SU-DHL-6 (cell line): ENCODE measurements at regions not wholly inside any gene's neighbourhood (a gene's known extent, or its start where the extent isn't known, plus 50 kb on each side); places are given as distances from the start of the nearest gene placed in this dataset.

Source experiments
- H2AFZ ChIP-seq: fragments of 200-600 bp; sonication (generic); 2 replicates; pipeline ENCODE4 v1.6.1; 2014; ENCODE audit warnings: low read depth, mild to moderate bottlenecking, moderate library complexity, mixed read lengths, antibody characterized with exemption, low read length; ENCODE audit not compliant: severe bottlenecking
- H3F3A ChIP-seq: fragments of 200-600 bp; shearing (Covaris generic); 2 replicates; pipeline ENCODE4 v1.6.0; 2016; ENCODE audit warnings: antibody characterized with exemption, mild to moderate bottlenecking; ENCODE audit not compliant: insufficient read depth
- H3K27ac ChIP-seq: fragments of 200-600 bp; sonication (generic); 2 replicates; pipeline ENCODE4 v1.5.1; 2016; ENCODE audit warnings: low read depth, mild to moderate bottlenecking, low read length, moderate library complexity, mixed read lengths
- H3K27me3 ChIP-seq: fragments of 200-600 bp; sonication (generic), shearing (Covaris generic); 2 replicates; pipeline ENCODE4 v1.6.0; 2014; ENCODE audit warnings: mild to moderate bottlenecking, low read length
- H3K36me3 ChIP-seq: fragments of 200-600 bp; sonication (generic); 2 replicates; pipeline ENCODE4 v1.6.1; 2014; ENCODE audit warnings: mild to moderate bottlenecking, low read length, mixed read lengths
- H3K4me2 ChIP-seq: fragments of 300-600, 200-600 bp; shearing (Covaris generic), sonication (generic); 2 replicates; pipeline ENCODE4 v1.6.0; 2014; ENCODE audit warnings: low read length, low read depth, mild to moderate bottlenecking; ENCODE audit not compliant: poor library complexity, severe bottlenecking
- H3K4me3 ChIP-seq: fragments of 200-600 bp; sonication (generic); 2 replicates; pipeline ENCODE4 v1.5.1; 2014; ENCODE audit warnings: antibody characterized with exemption, low read length, mild to moderate bottlenecking, mixed read lengths; ENCODE audit not compliant: insufficient read depth, poor library complexity, severe bottlenecking
- H3K79me2 ChIP-seq: fragments of 200-600 bp; sonication (generic); 2 replicates; pipeline ENCODE4 v1.6.1; 2014; ENCODE audit warnings: mild to moderate bottlenecking, low read length, moderate library complexity; ENCODE audit not compliant: insufficient read depth
- H3K9ac ChIP-seq: fragments of 200-600 bp; sonication (generic); 2 replicates; pipeline ENCODE4 v1.7.0; 2014; ENCODE audit warnings: mild to moderate bottlenecking, low read length
- H3K9me2 ChIP-seq: fragments of 200-600 bp; sonication (generic); replicated peaks from 2 replicates; pipeline ENCODE4 v1.6.1; 2014; ENCODE audit warnings: low read length; ENCODE audit not compliant: insufficient read depth
- H3K9me3 ChIP-seq: fragments of 200-600 bp; sonication (generic); 2 replicates; pipeline ENCODE4 v1.6.1; 2014; ENCODE audit warnings: low read length, mixed read lengths; ENCODE audit not compliant: insufficient read depth
- H4K20me1 ChIP-seq: fragments of 200-600 bp; sonication (generic); 2 replicates; pipeline ENCODE4 v1.6.1; 2014; ENCODE audit warnings: low read depth, mild to moderate bottlenecking, antibody characterized with exemption, low read length, moderate library complexity, mixed read lengths
- CTCF ChIP-seq: fragments of 200-600 bp; sonication (generic); IDR thresholded peaks from one replicate; pipeline ENCODE4 v1.5.1; 2017; ENCODE audit warnings: antibody characterized with exemption, mild to moderate bottlenecking, low read length, moderate library complexity; ENCODE audit not compliant: insufficient read depth, poor library complexity, severe bottlenecking
- EZH2phosphoT487 ChIP-seq: fragments of 200-600 bp; sonication (generic), shearing (Covaris generic); conservative IDR thresholded peaks from 2 replicates; pipeline ENCODE4 v1.6.1; 2018; ENCODE audit warnings: mild to moderate bottlenecking, antibody characterized with exemption, low read length, moderate library complexity, mixed read lengths

GRCh38 chrX:26037367-26037766, 100.8 kb upstream of the MAGEB18 start:
- no peak overlapping the region for H3K4me3 ChIP-seq

DNA sequence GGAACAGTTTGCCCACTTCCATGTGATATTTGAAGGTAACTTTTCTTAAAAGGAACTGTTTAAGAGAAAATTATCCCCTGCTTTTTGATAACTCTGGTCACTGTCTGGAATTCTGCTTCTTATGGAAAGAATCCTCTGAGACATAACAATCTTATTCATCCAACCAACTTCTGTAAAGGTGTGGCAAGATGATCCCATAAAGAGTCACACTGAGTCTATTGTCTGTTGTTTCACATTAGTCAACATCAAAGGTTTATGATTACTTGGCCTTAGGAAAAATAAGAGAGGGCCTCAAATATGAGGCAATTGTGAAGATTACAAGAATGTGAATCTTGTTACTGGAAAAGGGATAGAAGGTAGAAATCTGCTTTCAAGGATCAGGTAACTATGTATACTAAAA, 88.0 kb upstream of the MAGEB18 start:
- Histone ChIP-seq H3K36me3 (no peaks in the 10 kb centered on the region), H3K27me3 (no peaks in the 10 kb centered on the region), H3K9ac (no peak overlapping the region), H4K20me1 (no peaks in the 10 kb centered on the region), H2AFZ (no peak overlapping the region), H3F3A (no peaks in the 10 kb centered on the region), H3K27ac (no peak overlapping the region), H3K4me2 (no peak overlapping the region), H3K4me3 (no peak overlapping the region), H3K79me2 (no peaks in the 10 kb centered on the region), H3K9me2 (no peaks in the 10 kb centered on the region), H3K9me3 (no peaks in the 10 kb centered on the region)
- TF ChIP-seq EZH2phosphoT487 (no peak), CTCF (no peak)

More at GRCh38 chrX:26037367-26037766, 100.8 kb upstream of the MAGEB18 start:
- no peak overlapping the region for H2AFZ ChIP-seq
- H3K27ac ChIP-seq, result no peak overlapping the region
- H4K20me1 ChIP-seq, result no peaks in the 10 kb centered on the region
- no peaks in the 10 kb centered on the region for H3K36me3 ChIP-seq
- no peaks in the 10 kb centered on the region for H3F3A ChIP-seq
- H3K9ac ChIP-seq, result no peak overlapping the region
- no peaks in the 10 kb centered on the region for H3K27me3 ChIP-seq
- TF ChIP-seq CTCF, result no peak
- no peak for TF ChIP-seq EZH2phosphoT487
- no peaks in the 10 kb centered on the region for H3K79me2 ChIP-seq
- no peaks in the 10 kb centered on the region for H3K9me2 ChIP-seq
- H3K9me3 ChIP-seq, result no peaks in the 10 kb centered on the region
- H3K4me2 ChIP-seq, result no peak overlapping the region

- TF ChIP-seq EZH2phosphoT487 (no peak), CTCF (no peak)
- Histone ChIP-seq H3K27me3 (no peaks in the 10 kb centered on the region), H3K4me2 (no peak overlapping the region), H3K9ac (no peak overlapping the region), H3K9me3 (no peaks in the 10 kb centered on the region), H4K20me1 (no peaks in the 10 kb centered on the region), H3K27ac (no peak overlapping the region), H3K4me3 (no peak overlapping the region), H3K9me2 (no peaks in the 10 kb centered on the region), H3F3A (no peaks in the 10 kb centered on the region), H2AFZ (no peak overlapping the region), H3K36me3 (no peaks in the 10 kb centered on the region), H3K79me2 (no peaks in the 10 kb centered on the region)
Measured at GRCh38 chrX:26070882-26071281, 67.3 kb upstream of the MAGEB18 start.

DNA sequence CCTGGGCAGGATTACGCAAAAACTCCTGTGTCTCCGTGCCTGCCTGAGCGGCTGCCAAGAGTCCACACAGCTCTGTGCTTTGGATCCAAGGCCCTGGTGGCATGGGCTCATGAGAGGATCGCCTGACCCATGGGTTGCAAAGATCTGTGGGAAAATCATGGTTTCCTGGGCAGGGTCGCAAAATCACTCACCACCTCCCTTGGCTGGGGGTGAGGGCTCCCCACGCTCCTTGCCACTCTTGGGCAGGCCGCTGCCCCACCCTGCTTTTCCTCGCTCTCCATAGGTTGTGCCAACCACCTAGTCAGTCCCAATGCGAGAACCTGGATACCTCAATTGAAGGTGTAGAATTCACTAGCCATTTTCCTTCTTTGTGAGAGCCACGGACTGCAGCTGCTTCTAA, 66.5 kb upstream of the MAGEB18 start:
- TF ChIP-seq EZH2phosphoT487 (no peak), CTCF (no peak)
- H3K27ac ChIP-seq, result no peak overlapping the region
- H3K9me2 ChIP-seq, result no peaks in the 10 kb centered on the region
- no peak overlapping the region for H2AFZ ChIP-seq
- no peak overlapping the region for H3K4me3 ChIP-seq
- no peak overlapping the region for H3K4me2 ChIP-seq
- no peaks in the 10 kb centered on the region for H3F3A ChIP-seq
- no peaks in the 10 kb centered on the region for H4K20me1 ChIP-seq
- H3K9ac ChIP-seq, result no peak overlapping the region
- no peaks in the 10 kb centered on the region for H3K79me2 ChIP-seq
- no peaks in the 10 kb centered on the region for H3K36me3 ChIP-seq
- H3K27me3 ChIP-seq, result no peaks in the 10 kb centered on the region
- no peaks in the 10 kb centered on the region for H3K9me3 ChIP-seq
